NCI-H748 treated with DMSO at 0.1 percent for 48 hours (cell line): ENCODE measurements at regions not wholly inside any gene's neighbourhood (a gene's known extent, or its start where the extent isn't known, plus 50 kb on each side); places are given as distances from the start of the nearest gene placed in this dataset.
"Not testable (repeated sequence)": the region's sequence is repeated elsewhere in the genome, so short reads cannot be mapped to it uniquely, and the experiment has no call there.

Source experiments
- DNase-seq: peaks from one replicate; lab custom pipeline; 2025; lab: John Stamatoyannopoulos, UW

DNA sequence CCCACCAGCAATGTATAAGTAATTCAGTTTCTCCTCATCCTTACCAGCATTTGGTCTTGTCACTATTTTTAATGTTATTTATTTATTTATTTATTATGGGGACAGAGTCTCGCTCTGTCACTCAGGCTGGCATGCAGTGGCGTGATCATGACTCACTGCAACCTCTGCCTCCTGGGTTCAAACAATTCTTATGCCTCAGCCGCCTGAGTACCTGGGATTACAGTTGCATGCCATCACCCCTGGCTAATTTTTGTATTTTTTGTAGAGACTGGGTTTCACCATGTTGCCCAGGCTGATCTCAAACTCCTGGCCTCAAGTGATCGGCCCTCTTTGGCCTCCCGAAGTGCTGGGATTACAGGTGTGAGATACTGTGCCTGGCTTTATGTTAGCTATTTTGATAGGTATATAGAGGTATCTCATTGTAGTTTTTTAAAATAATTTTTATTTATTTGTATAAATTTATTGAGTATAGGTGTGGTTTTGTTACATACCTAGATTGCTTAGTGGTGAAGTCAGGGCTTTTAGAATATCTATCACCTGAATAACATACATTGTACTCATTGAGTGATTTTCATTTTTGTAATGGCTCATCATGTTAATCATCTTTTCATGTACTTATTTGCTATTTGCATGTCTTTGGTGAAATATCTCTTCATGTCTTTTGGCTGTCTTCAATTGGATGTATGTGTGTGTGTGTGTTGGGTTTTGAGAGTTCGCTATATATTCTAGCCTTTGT lies 53.3 kb downstream of the TANC2 start:
- no peak for DNase-seq

- no peak for DNase-seq
Measured at GRCh38 chr17:63022567-63022966, 56.5 kb downstream of the TANC2 start.

- no peak for DNase-seq
Measured at GRCh38 chr17:63023049-63023448, 57.0 kb downstream of the TANC2 start.

DNA sequence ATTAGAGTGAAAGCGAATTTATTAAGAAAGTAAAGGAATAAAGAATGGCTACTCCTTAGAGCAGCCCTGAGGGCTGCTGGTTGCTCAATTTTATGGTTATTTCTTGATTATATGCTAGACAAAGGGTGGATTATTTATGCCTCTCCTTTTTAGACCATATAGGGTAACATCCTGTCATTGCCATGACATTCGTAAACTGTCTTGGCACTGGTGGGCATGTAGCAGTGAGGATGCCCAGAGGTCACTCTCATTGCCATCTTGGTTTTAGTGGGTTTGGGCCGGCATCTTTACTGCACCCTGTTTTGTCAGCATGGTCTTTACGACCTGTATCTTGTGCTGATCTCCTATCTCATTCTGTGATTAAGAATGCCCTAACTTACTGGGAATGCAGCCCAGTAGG lies 58.2 kb downstream of the TANC2 start:
- DNase-seq, result no peak

- DNase-seq, result no peak
Measured at GRCh38 chr17:63024716-63025115, 58.7 kb downstream of the TANC2 start.

DNA sequence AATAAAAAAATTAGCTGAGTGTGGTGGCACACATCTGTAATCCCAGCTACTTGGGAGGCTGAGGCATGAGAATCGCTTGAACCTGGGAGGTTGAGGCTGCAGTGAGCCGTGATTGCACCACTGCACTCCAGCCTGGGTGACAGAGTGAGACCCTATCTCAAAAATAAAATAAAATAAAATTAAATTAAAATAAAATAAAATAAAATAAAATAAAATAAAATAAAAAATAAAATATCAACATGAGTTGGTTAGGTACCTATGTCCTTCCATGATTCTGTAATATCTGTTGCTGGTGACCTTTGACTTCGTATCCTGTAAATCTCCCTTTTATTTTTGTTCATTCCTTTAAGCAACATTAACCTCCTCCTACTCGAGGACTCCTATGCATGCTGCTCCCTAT lies 59.6 kb downstream of the TANC2 start:
- DNase-seq, result not testable (repeated sequence)

GRCh38 chr17:63029541-63029940 lies 63.5 kb downstream of the TANC2 start:
- no peak for DNase-seq

- DNase-seq, result no peak
Measured at GRCh38 chr17:63032142-63032541, 66.1 kb downstream of the TANC2 start.

- DNase-seq, result no peak
Measured at GRCh38 chr17:63033142-63033541, 67.1 kb downstream of the TANC2 start.

DNA sequence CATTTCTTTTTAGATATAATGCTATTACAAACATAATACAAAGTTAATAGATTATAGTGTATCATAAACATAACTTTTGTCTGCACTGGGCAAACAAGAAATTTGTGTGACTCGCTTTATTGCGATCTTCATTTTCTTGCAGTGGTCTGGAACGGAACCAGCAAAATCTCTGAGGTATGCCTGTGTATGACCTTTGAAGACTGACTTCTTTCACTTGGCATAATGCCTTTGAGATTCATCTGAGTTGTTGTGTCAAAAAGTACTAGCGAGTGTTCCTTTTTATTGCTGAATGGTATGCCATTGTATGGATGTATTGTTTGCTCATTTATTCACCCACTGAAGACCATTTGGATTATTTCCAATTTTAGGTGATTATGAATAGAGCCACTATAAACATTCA lies 69.2 kb downstream of the TANC2 start:
- no peak for DNase-seq

DNA sequence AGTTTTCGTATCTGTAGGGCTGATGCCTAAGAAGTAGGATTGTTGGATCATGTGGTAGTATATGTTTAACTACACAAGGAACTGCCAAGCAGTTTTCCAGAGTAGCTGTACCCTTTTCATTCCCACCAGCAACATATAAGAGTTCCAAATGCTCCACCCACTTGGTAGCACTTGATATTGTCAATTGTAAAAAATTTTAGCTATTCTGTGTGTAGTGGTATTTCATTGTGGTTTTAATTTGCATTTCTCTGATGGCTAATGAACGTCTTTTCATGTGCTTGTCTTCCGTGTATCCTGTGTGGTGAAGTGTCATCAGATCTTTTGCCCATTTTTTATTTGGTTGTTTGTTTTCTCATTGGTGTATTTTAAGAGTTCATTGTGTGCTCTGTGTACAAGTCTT lies 69.7 kb downstream of the TANC2 start:
- no peak for DNase-seq

DNA sequence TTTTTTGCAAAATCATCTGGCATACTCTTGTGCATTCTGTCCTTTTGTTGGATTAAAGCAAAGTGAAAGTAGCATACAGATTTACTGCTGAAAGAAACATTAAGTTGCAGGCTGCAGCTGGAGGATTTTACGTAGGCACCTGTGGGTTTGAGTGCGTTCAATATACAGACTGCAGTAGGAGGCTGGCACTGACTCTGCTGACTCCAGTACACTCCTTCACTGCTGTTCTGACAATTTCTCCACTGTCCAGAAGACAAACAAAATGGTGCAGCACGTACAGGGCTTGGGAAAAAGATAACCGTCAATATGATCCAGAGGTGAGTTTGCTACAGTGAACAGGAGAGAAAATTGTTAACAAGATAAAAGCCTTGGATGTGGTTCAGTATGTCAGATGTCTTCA lies 73.3 kb downstream of the TANC2 start:
- DNase-seq, result peak; percentile 53

DNA sequence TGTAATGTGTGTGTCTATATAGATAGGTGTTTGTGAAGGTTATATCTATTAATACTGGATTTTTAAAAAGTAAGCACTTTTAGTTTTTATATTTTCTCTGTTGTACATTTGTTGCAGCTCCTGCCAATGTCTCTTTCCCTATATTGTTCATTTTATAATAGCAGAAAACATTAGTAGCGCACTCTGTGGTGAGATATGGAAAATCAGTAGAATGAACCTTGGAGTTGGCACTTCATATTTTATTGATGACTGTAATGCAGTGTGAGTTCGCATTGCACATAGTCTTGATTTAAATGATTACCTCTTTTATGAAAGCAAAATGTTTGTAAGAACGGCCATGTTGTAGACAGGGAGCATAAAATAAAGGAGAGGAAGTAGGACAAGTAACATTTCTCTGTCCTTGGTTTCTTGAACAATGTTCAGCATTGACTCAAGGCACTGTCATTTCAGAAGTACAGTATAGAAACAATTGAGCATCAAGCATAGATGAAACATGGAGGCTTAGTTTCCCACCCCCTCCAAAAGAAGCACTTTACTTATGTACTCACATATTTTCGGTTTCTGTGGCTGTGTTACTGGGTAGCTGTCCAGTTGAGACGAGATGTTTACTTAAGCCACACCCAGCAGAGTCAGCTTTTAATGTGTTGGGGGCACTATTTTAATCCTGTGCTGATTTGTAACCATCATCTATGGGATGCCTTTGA lies 74.0 kb downstream of the TANC2 start:
- peak; percentile 88 for DNase-seq

- DNase-seq, result no peak
Measured at GRCh38 chr17:63040816-63041215, 74.8 kb downstream of the TANC2 start.

GRCh38 chr17:63041251-63041650 lies 75.2 kb downstream of the TANC2 start:
- DNase-seq, result no peak

- DNase-seq, result peak; percentile 87
Measured at GRCh38 chr17:63041722-63042121, 75.7 kb downstream of the TANC2 start.

- peak; percentile 69 for DNase-seq
Measured at GRCh38 chr17:63042256-63042812, 76.3 kb downstream of the TANC2 start.

- DNase-seq, result not testable (repeated sequence)
Measured at GRCh38 chr17:63057560-63057959, 91.5 kb downstream of the TANC2 start.

- no peak for DNase-seq
Measured at GRCh38 chr17:63066158-63066813, 100.3 kb downstream of the TANC2 start.

DNA sequence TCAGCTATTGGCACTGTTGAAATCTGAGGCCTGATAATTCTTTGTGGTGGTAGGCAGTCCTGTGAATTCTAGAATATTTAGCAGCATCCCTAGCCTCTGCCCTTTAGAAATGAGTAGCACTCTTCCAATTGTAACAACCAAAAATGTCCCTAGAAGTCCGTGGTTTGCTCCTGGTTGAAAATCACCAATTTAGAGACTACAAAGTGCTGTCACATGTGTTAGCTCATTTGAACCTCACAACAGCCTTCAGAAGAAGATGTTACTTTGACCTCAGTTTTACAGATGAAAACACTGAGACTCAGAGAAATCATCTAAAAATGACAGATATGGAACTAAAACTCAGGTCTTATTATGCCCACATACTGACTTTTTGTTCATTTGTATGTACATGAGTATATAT lies 103.2 kb downstream of the TANC2 start:
- DNase-seq, result no peak

DNA sequence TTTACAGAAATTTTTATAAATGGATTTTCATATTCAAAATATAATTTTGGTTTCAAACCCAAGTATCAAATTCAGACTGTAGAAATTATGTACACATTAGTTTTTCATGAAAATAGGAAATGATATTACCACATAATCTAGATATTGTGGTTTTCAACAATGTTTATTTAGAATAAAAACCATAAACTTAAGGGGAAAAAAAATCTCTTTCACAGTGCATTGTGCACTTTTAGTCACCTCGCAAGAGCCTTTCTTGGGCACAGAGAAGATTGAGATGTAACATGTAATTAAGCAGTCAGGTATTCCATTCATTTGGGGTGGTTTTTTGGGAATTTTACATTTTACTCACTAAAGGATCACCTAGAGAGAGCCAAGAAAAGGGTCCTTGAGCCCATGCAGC lies 104.0 kb downstream of the TANC2 start:
- no peak for DNase-seq

DNA sequence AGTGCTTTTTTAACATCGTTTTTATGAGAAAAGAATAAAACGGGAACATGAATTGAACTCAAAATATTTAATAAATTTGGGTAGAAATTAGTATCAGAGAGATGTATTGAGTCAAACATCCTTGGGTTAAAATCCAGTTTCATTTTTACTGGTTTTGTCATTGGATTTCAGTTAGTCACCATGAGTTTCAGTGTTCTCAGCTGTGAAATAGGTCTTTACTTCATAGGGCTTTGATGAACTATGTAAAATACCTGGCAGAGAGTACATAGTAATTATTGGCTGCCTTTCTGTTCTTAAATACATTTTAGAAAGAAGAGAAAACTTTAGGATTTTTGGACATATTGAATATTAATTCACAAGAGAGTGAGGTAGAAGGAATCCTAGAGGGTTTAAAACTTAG lies 105.8 kb downstream of the TANC2 start:
- DNase-seq, result no peak

- DNase-seq, result no peak
Measured at GRCh38 chr17:63075969-63076368, 109.9 kb downstream of the TANC2 start.
